SK-N-SH (cell line): ENCODE measurements at regions not wholly inside any gene's neighbourhood (a gene's known extent, or its start where the extent isn't known, plus 50 kb on each side); places are given as distances from the start of the nearest gene placed in this dataset.

Experiments used
- CTCF ChIA-PET: fragments of 300-600, 350-600 bp; formaldehyde crosslinking; extraction: SDS; loops from one replicate; lab custom pipeline; 2021; lab: Yijun Ruan, JAX
- POLR2A ChIA-PET: fragments of 350-600 bp; sonication (Branson Sonifier 250); formaldehyde crosslinking; extraction: SDS; loops from one replicate; lab custom pipeline; 2020; ENCODE audit warnings: antibody characterized with exemption, inconsistent platforms; lab: Yijun Ruan, JAX
- DNase-seq: peaks from one replicate; pipeline ENCODE4 v3.0.0; 2012
- H2AFZ ChIP-seq: fragments of 200-600 bp; sonication (generic); 2 replicates; pipeline ENCODE4 v1.8.1; 2016; ENCODE audit warnings: antibody characterized with exemption, mild to moderate bottlenecking, low read depth
- H3F3A ChIP-seq: fragments of 200-600 bp; sonication (generic); replicated peaks from 2 replicates; pipeline ENCODE3; 2016; ENCODE audit warnings: antibody characterized with exemption, mild to moderate bottlenecking; ENCODE audit not compliant: insufficient read depth
- H3K27ac ChIP-seq, 2 experiments: fragments of 200-500 bp in 1 of 2; fragments of 200-600 bp in 1 of 2; sonication (Bioruptor generic) in 1 of 2; sonication (generic), shearing (Covaris generic) in 1 of 2; 2 replicates each; pipeline versions ENCODE4 v1.5.1 to v1.6.1; 2014 to 2016; ENCODE audit warnings: low read depth in 2 of 2, inconsistent platforms in 1 of 2, low read length in 1 of 2, mild to moderate bottlenecking in 1 of 2, mixed read lengths in 1 of 2
- H3K27me3 ChIP-seq: fragments of 200-600 bp; sonication (generic), shearing (Covaris generic); 2 replicates; pipeline ENCODE4 v1.6.1; 2016; ENCODE audit warnings: mixed run types; ENCODE audit not compliant: insufficient read depth
- H3K36me3 ChIP-seq, 2 experiments: fragments of 200-500 bp in 1 of 2; fragments of 200-600 bp in 1 of 2; sonication (Bioruptor generic) in 1 of 2; sonication (generic) in 1 of 2; replicated peaks in 1 of 2; 2 replicates each; pipeline versions ENCODE3 to v1.5.1; 2014 to 2016; ENCODE audit warnings: low read length in 1 of 2, mild to moderate bottlenecking in 1 of 2; ENCODE audit not compliant: insufficient read depth in 2 of 2, control insufficient read depth in 1 of 2
- H3K4me1 ChIP-seq, 2 experiments: fragments of 200-500 bp in 1 of 2; fragments of 200-600 bp in 1 of 2; sonication (Bioruptor generic) in 1 of 2; sonication (generic), shearing (Covaris generic) in 1 of 2; 2 replicates each; pipeline versions ENCODE4 v1.5.1 to v1.6.1; 2014 to 2016; ENCODE audit warnings: low read depth in 1 of 2, low read length in 1 of 2, mixed run types in 1 of 2; ENCODE audit not compliant: insufficient read depth in 2 of 2, control insufficient read depth in 1 of 2
- H3K4me2 ChIP-seq: fragments of 200-600 bp; sonication (generic), shearing (Covaris generic); 2 replicates; pipeline ENCODE4 v1.6.1; 2017; ENCODE audit warnings: mixed run types
- H3K4me3 ChIP-seq, 2 experiments: fragments of 200-500 bp in 1 of 2; fragments of 200-600 bp in 1 of 2; sonication (Bioruptor generic) in 1 of 2; sonication (generic), shearing (Covaris generic) in 1 of 2; 2 replicates each; pipeline versions ENCODE4 v1.5.1 to v1.8.1; 2014 to 2016; ENCODE audit warnings: low read depth in 2 of 2, inconsistent platforms in 1 of 2, low read length in 1 of 2, mild to moderate bottlenecking in 1 of 2, mixed read lengths in 1 of 2, moderate library complexity in 1 of 2
- H3K79me2 ChIP-seq: fragments of 200-600 bp; sonication (generic); 2 replicates; pipeline ENCODE4 v1.8.1; 2017; ENCODE audit warnings: mild to moderate bottlenecking; ENCODE audit not compliant: insufficient read depth
- H3K9ac ChIP-seq: fragments of 200-600 bp; sonication (generic); 2 replicates; pipeline ENCODE4 v1.6.1; 2017; ENCODE audit warnings: mixed run types
- H3K9me2 ChIP-seq: fragments of 200-600 bp; sonication (generic); 2 replicates; pipeline ENCODE4 v1.6.1; 2017; ENCODE audit warnings: mixed run types
- H3K9me3 ChIP-seq: fragments of 200-600 bp; sonication (generic); 2 replicates; pipeline ENCODE4 v1.6.1; 2017; ENCODE audit warnings: mixed run types, mild to moderate bottlenecking, moderate library complexity
- H4K20me1 ChIP-seq: fragments of 200-600 bp; sonication (generic); 2 replicates; pipeline ENCODE4 v1.6.1; 2017; ENCODE audit warnings: mild to moderate bottlenecking, mixed run types; ENCODE audit not compliant: insufficient read depth
- CHD2 ChIP-seq: fragments of 150-350 bp; IDR thresholded peaks from 2 replicates; pipeline ENCODE4 v1.6.1; 2018; ENCODE audit warnings: low read length; ENCODE audit not compliant: partially characterized antibody
- CTCF ChIP-seq: fragments of 200-600 bp; sonication (generic); IDR thresholded peaks from 2 replicates; pipeline ENCODE4 v1.6.1; 2017; ENCODE audit warnings: antibody characterized with exemption, mild to moderate bottlenecking, moderate library complexity
- ELF1 ChIP-seq: IDR thresholded peaks from 2 replicates; pipeline ENCODE4 v1.4.0; 2012
- EP300 ChIP-seq, 2 experiments: IDR thresholded peaks; 2 replicates each; pipeline versions ENCODE4 v1.4.0 to v1.6.1; 2012; ENCODE audit warnings: borderline replicate concordance in 1 of 2, low read depth in 1 of 2, low read length in 1 of 2
- FOSL2 ChIP-seq: IDR thresholded peaks from 2 replicates; pipeline ENCODE4 v1.4.0; 2012; ENCODE audit warnings: low read depth, mild to moderate bottlenecking, moderate library complexity, borderline replicate concordance
- FOXJ3 ChIP-seq: sonication (generic); formaldehyde crosslinking; IDR thresholded peaks from 2 replicates; pipeline ENCODE4 v1.5.1; 2020; ENCODE audit warnings: mild to moderate bottlenecking, missing genetic modification reagents
- GATA2 ChIP-seq: sonication (generic); formaldehyde crosslinking; IDR thresholded peaks from 2 replicates; pipeline ENCODE4 v1.5.0; 2020; ENCODE audit warnings: mild to moderate bottlenecking, missing genetic modification reagents
- MEF2A ChIP-seq: IDR thresholded peaks from 2 replicates; pipeline ENCODE4 v1.4.0; 2012; ENCODE audit warnings: low read depth, borderline replicate concordance
- MXI1 ChIP-seq: IDR thresholded peaks from 2 replicates; pipeline ENCODE4 v1.6.1; 2012; ENCODE audit warnings: mild to moderate bottlenecking, low read depth, low read length, improper control_type of control experiment
- NFIC ChIP-seq: IDR thresholded peaks from 2 replicates; pipeline ENCODE4 v1.4.0; 2012; ENCODE audit warnings: borderline replicate concordance
- POLR2AphosphoS5 ChIP-seq: IDR thresholded peaks from 2 replicates; pipeline ENCODE4 v1.6.1; 2012; ENCODE audit warnings: low read depth, low read length
- RCOR1 ChIP-seq: fragments of 150-350 bp; IDR thresholded peaks from 2 replicates; pipeline ENCODE4 v1.6.1; 2017; ENCODE audit warnings: antibody characterized with exemption, low read length
- SMC3 ChIP-seq: IDR thresholded peaks from 2 replicates; pipeline ENCODE4 v1.6.1; 2012; ENCODE audit warnings: low read depth, low read length, improper control_type of control experiment
- TCF12 ChIP-seq: IDR thresholded peaks from 2 replicates; pipeline ENCODE4 v1.4.0; 2012
- TEAD4 ChIP-seq: IDR thresholded peaks from 2 replicates; pipeline ENCODE4 v1.4.0; 2012; ENCODE audit warnings: mild to moderate bottlenecking, borderline replicate concordance; ENCODE audit not compliant: insufficient read depth
- USF2 ChIP-seq: fragments of 150-350 bp; IDR thresholded peaks from 2 replicates; pipeline ENCODE4 v1.6.1; 2017; ENCODE audit warnings: antibody characterized with exemption, low read length, low read depth, borderline replicate concordance
- WGBS: methylation state at CpG from one replicate; pipeline ENCODE4 v1.1.6; 2017; ENCODE audit warnings: low lambda C conversion rate; 5-methylcytosine and 5-hydroxymethylcytosine counted together
- TF ChIP-seq, protein P1 (sequence below): IDR thresholded peaks from 2 replicates; pipeline ENCODE4 v1.4.0; 2012; ENCODE audit warnings: low read depth, borderline replicate concordance
- TF ChIP-seq, protein P2 (sequence below): IDR thresholded peaks from 2 replicates; pipeline ENCODE4 v1.4.0; 2012; ENCODE audit warnings: low read depth, borderline replicate concordance

GRCh38 chr6:147078106-147078505, 126.1 kb upstream of the STXBP5 start:
- POLR2A ChIA-PET: no interaction called here
- TF ChIP-seq CHD2: no peak
- H3K4me1 ChIP-seq: no peaks in the 10 kb centered on the region
- CTCF ChIA-PET: no interaction called here
- H3K79me2 ChIP-seq: no peaks in the 10 kb centered on the region
- H3F3A ChIP-seq: no peaks in the 10 kb centered on the region
- H4K20me1 ChIP-seq: no peaks in the 10 kb centered on the region
- no peak overlapping the region for H3K9ac ChIP-seq
- H2AFZ ChIP-seq: no peak overlapping the region
- no peaks in the 10 kb centered on the region for H3K9me3 ChIP-seq
- no peak overlapping the region for H3K4me2 ChIP-seq
- no peaks in the 10 kb centered on the region for H3K36me3 ChIP-seq
- no peak overlapping the region for H3K27ac ChIP-seq
- no peak overlapping the region for H3K4me3 ChIP-seq
- DNase-seq: no peak
- no peaks in the 10 kb centered on the region for H3K27me3 ChIP-seq
- 81% methylated on average over 2 of the region's 2 CpGs for WGBS
- H3K9me2 ChIP-seq: no peaks in the 10 kb centered on the region

- H3K9me2 ChIP-seq: no peaks in the 10 kb centered on the region
- H3K4me2 ChIP-seq: no peak overlapping the region
- H3F3A ChIP-seq: no peaks in the 10 kb centered on the region
- no peak overlapping the region for H2AFZ ChIP-seq
- DNase-seq: no peak
- H3K4me1 ChIP-seq: no peaks in the 10 kb centered on the region
- H3K4me3 ChIP-seq: no peak overlapping the region
- no peak overlapping the region for H3K27ac ChIP-seq
- H4K20me1 ChIP-seq: no peaks in the 10 kb centered on the region
- TF ChIP-seq MEF2A (no peak), SMC3 (no peak), USF2 (no peak), ELF1 (no peak), FOSL2 (no peak), CTCF (no peak), EP300 (IDR thresholded peaks at IDR 0.05; ENCODE audit: borderline replicate concordance in 1 of 2, low read depth in 1 of 2, low read length in 1 of 2) (no peak), FOXJ3 (CRISPR knock-in tag) (no peak), RCOR1 (no peak), MXI1 (no peak), TEAD4 (no peak), NFIC (no peak), GATA2 (CRISPR knock-in tag) (no peak), CHD2 (no peak), TCF12 (no peak), POLR2AphosphoS5 (no peak)
- TF ChIP-seq, protein P1, sequence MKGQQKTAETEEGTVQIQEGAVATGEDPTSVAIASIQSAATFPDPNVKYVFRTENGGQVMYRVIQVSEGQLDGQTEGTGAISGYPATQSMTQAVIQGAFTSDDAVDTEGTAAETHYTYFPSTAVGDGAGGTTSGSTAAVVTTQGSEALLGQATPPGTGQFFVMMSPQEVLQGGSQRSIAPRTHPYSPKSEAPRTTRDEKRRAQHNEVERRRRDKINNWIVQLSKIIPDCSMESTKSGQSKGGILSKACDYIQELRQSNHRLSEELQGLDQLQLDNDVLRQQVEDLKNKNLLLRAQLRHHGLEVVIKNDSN: no peak
- TF ChIP-seq, protein P2, sequence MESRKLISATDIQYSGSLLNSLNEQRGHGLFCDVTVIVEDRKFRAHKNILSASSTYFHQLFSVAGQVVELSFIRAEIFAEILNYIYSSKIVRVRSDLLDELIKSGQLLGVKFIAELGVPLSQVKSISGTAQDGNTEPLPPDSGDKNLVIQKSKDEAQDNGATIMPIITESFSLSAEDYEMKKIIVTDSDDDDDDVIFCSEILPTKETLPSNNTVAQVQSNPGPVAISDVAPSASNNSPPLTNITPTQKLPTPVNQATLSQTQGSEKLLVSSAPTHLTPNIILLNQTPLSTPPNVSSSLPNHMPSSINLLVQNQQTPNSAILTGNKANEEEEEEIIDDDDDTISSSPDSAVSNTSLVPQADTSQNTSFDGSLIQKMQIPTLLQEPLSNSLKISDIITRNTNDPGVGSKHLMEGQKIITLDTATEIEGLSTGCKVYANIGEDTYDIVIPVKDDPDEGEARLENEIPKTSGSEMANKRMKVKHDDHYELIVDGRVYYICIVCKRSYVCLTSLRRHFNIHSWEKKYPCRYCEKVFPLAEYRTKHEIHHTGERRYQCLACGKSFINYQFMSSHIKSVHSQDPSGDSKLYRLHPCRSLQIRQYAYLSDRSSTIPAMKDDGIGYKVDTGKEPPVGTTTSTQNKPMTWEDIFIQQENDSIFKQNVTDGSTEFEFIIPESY: no peak
- ChIA-PET POLR2A (no interaction called here), CTCF (no interaction called here)
- 89% methylated on average over 2 of the region's 2 CpGs for WGBS
- H3K9ac ChIP-seq: no peak overlapping the region
- no peaks in the 10 kb centered on the region for H3K27me3 ChIP-seq
- no peaks in the 10 kb centered on the region for H3K79me2 ChIP-seq
- no peaks in the 10 kb centered on the region for H3K9me3 ChIP-seq
- no peaks in the 10 kb centered on the region for H3K36me3 ChIP-seq
Observed at GRCh38 chr6:147078602-147079001, 125.6 kb upstream of the STXBP5 start.
